Colon (tissue), 2 donors: ENCODE measurements at regions not wholly inside any gene's neighbourhood (a gene's known extent, or its start where the extent isn't known, plus 50 kb on each side); places are given as distances from the start of the nearest gene placed in this dataset.

Source experiments
- FAIRE-seq: peaks from 2 replicates; lab custom pipeline; 2012; peaks lifted over from hg19 to GRCh38; lab: Jason Lieb, UNC
- donor health status: control.
- donor health status: control.

GRCh38 chr3:145721273-145721805 lies 439.6 kb downstream of the PLOD2 start:
- no peak for FAIRE-seq

- FAIRE-seq = no peak
Measured at GRCh38 chr3:145721815-145722214, 439.2 kb downstream of the PLOD2 start.

- no peak for FAIRE-seq
Measured at GRCh38 chr3:145727476-145727875, 433.5 kb downstream of the PLOD2 start.

GRCh38 chr3:145735631-145736030 lies 425.4 kb downstream of the PLOD2 start:
- FAIRE-seq = no peak

- no peak for FAIRE-seq
Measured at GRCh38 chr3:145737952-145738351, 423.0 kb downstream of the PLOD2 start.

- no peak for FAIRE-seq
Measured at GRCh38 chr3:145739926-145740325, 421.1 kb downstream of the PLOD2 start.

- no peak for FAIRE-seq
Measured at GRCh38 chr3:145750657-145751056, 410.3 kb downstream of the PLOD2 start.

GRCh38 chr3:145752576-145752975 lies 408.4 kb downstream of the PLOD2 start:
- FAIRE-seq = no peak

GRCh38 chr3:145754605-145755289 lies 406.2 kb downstream of the PLOD2 start:
- no peak for FAIRE-seq

GRCh38 chr3:145760036-145760435 lies 400.9 kb downstream of the PLOD2 start:
- no peak for FAIRE-seq

GRCh38 chr3:145767909-145768308 lies 393.1 kb downstream of the PLOD2 start:
- no peak for FAIRE-seq

- no peak for FAIRE-seq
Measured at GRCh38 chr3:145776782-145777408, 384.1 kb downstream of the PLOD2 start.

- no peak for FAIRE-seq
Measured at GRCh38 chr3:145780301-145780700, 380.7 kb downstream of the PLOD2 start.

GRCh38 chr3:145785668-145786067 lies 375.3 kb downstream of the PLOD2 start:
- FAIRE-seq = no peak

GRCh38 chr3:145798007-145798406 lies 363.0 kb downstream of the PLOD2 start:
- FAIRE-seq = no peak

GRCh38 chr3:145798696-145799537 lies 362.1 kb downstream of the PLOD2 start:
- no peak for FAIRE-seq

- no peak for FAIRE-seq
Measured at GRCh38 chr3:145801696-145802095, 359.3 kb downstream of the PLOD2 start.

GRCh38 chr3:145807990-145808389 lies 353.0 kb downstream of the PLOD2 start:
- FAIRE-seq = no peak

- no peak for FAIRE-seq
Measured at GRCh38 chr3:145812391-145812790, 348.6 kb downstream of the PLOD2 start.

GRCh38 chr3:145815707-145816413 lies 345.1 kb downstream of the PLOD2 start:
- no peak for FAIRE-seq

- FAIRE-seq = no peak
Measured at GRCh38 chr3:145817870-145818483, 343.0 kb downstream of the PLOD2 start.

GRCh38 chr3:145820170-145820569 lies 340.8 kb downstream of the PLOD2 start:
- FAIRE-seq = no peak
